HCT116 (cell line): ENCODE measurements at regions not wholly inside any gene's neighbourhood (a gene's known extent, or its start where the extent isn't known, plus 50 kb on each side); places are given as distances from the start of the nearest gene placed in this dataset.

Source experiments
- ATAC-seq: fragments of 200-7000 bp; cut with Tn5 transposase; 2 replicates; pipeline ENCODE4 v1.9.1; 2020; ENCODE audit warnings: mild to moderate bottlenecking, moderate library complexity
- BruUV-seq: library from RNA; stranded (reverse); fragments of 400-500 nt; replicated peaks from 2 replicates; lab custom pipeline; 2021; lab: Mats Ljungman, UMichigan
- CTCF ChIA-PET: fragments of 300-600 bp; sonication (Branson Sonifier 250); formaldehyde crosslinking; loops from one replicate; lab custom pipeline; 2021; ENCODE audit warnings: antibody characterized with exemption; lab: Charles Lee
- POLR2A ChIA-PET: fragments of 300-600, 350-600 bp; sonication (Branson Sonifier 250); formaldehyde crosslinking; loops from one replicate; lab custom pipeline; 2021; ENCODE audit warnings: antibody characterized with exemption; lab: Charles Lee
- RAD21 ChIA-PET, 2 experiments: fragments of 300-600 bp; sonication (Branson Sonifier 250); formaldehyde crosslinking; loops; one replicate each; lab custom pipeline; 2023; ENCODE audit warnings: low total read pairs in 2 of 2; ENCODE audit not compliant: uncharacterized antibody in 2 of 2, unreplicated experiment in 2 of 2, low non-redundant PET in 1 of 2; lab: Charles Lee
- DNase-seq: peaks from one replicate; pipeline ENCODE4 v3.0.0-alpha.2; 2010; ENCODE audit warnings: low read depth, low spot score
- H2AFZ ChIP-seq: fragments of 200-600 bp; shearing (Covaris generic), sonication (generic); 2 replicates; pipeline ENCODE4 v1.6.1; 2017; ENCODE audit warnings: low read depth, mixed run types, mixed read lengths, antibody characterized with exemption, low read length; ENCODE audit not compliant: poor library complexity, severe bottlenecking
- H3K27ac ChIP-seq: 2 replicates; pipeline ENCODE4 v1.5.1; 2012; ENCODE audit warnings: low read depth, low read length
- H3K27me3 ChIP-seq: fragments of 200-600 bp; sonication (generic); 2 replicates; pipeline ENCODE4 v1.6.1; 2016; ENCODE audit warnings: mixed run types, low read length, mixed read lengths; ENCODE audit not compliant: insufficient read depth
- H3K36me3 ChIP-seq, 2 experiments: fragments of 200-500 bp in 1 of 2; fragments of 200-600 bp in 1 of 2; sonication (Bioruptor generic) in 1 of 2; sonication (generic) in 1 of 2; 2 replicates each; pipeline versions ENCODE4 v1.5.1 to v1.6.1; 2014 to 2016; ENCODE audit warnings: low read length in 2 of 2, inconsistent platforms in 1 of 2, mixed read lengths in 1 of 2, mixed run types in 1 of 2; ENCODE audit not compliant: insufficient read depth in 2 of 2, control insufficient read depth in 1 of 2
- H3K4me1 ChIP-seq, 2 experiments: fragments of 200-600 bp in 1 of 2; sonication (generic) in 1 of 2; 2 replicates each; pipeline versions ENCODE4 v1.5.1 to v1.6.1; 2012 to 2017; ENCODE audit warnings: low read length in 2 of 2, inconsistent platforms in 1 of 2, mild to moderate bottlenecking in 1 of 2, mixed read lengths in 1 of 2, mixed run types in 1 of 2, moderate library complexity in 1 of 2; ENCODE audit not compliant: insufficient read depth in 2 of 2, control insufficient read depth in 1 of 2
- H3K4me2 ChIP-seq: fragments of 200-600 bp; sonication (generic); 2 replicates; pipeline ENCODE4 v1.6.1; 2017; ENCODE audit warnings: mixed run types, low read length, mixed read lengths
- H3K4me3 ChIP-seq, 2 experiments: fragments of 200-600 bp in 1 of 2; sonication (generic) in 1 of 2; replicated peaks in 1 of 2; 2 replicates each; pipeline ENCODE4 v1.5.1; 2011 to 2016; ENCODE audit warnings: low read length in 2 of 2, control low read depth in 1 of 2, low read depth in 1 of 2, mild to moderate bottlenecking in 1 of 2, mixed read lengths in 1 of 2, mixed run types in 1 of 2
- H3K79me2 ChIP-seq: fragments of 200-600 bp; sonication (generic); 2 replicates; pipeline ENCODE4 v1.6.1; 2017; ENCODE audit warnings: mild to moderate bottlenecking, mixed run types, low read length, moderate library complexity, mixed read lengths; ENCODE audit not compliant: insufficient read depth
- H3K9ac ChIP-seq: fragments of 200-600 bp; sonication (generic); 2 replicates; pipeline ENCODE4 v1.6.1; 2016; ENCODE audit warnings: low read length, mixed read lengths
- H3K9me2 ChIP-seq: fragments of 200-600 bp; sonication (generic), shearing (Covaris generic); 2 replicates; pipeline ENCODE4 v1.6.1; 2017; ENCODE audit warnings: mixed run types, mild to moderate bottlenecking, moderate library complexity; ENCODE audit not compliant: insufficient read depth
- H3K9me3 ChIP-seq, 2 experiments: fragments of 200-500 bp in 1 of 2; fragments of 200-600 bp in 1 of 2; sonication (Bioruptor generic) in 1 of 2; sonication (generic) in 1 of 2; 2 replicates each; pipeline ENCODE4 v1.6.1; 2014 to 2017; ENCODE audit warnings: low read length in 2 of 2, mixed read lengths in 2 of 2, inconsistent platforms in 1 of 2, low read depth in 1 of 2, mild to moderate bottlenecking in 1 of 2, mixed run types in 1 of 2, moderate library complexity in 1 of 2; ENCODE audit not compliant: control insufficient read depth in 1 of 2, insufficient read depth in 1 of 2
- H4K20me1 ChIP-seq: fragments of 200-600 bp; sonication (generic), shearing (Covaris generic); 2 replicates; pipeline ENCODE4 v1.6.1; 2017; ENCODE audit warnings: mixed run types, mild to moderate bottlenecking, moderate library complexity; ENCODE audit not compliant: insufficient read depth
- CEBPB ChIP-seq: IDR thresholded peaks from 2 replicates; pipeline ENCODE4 v1.6.1; 2012; ENCODE audit warnings: low read depth
- ELF1 ChIP-seq: IDR thresholded peaks from 2 replicates; pipeline ENCODE4 v1.6.1; 2012; ENCODE audit warnings: low read depth, borderline replicate concordance
- FOSL1 ChIP-seq: IDR thresholded peaks from 2 replicates; pipeline ENCODE4 v1.6.1; 2012; ENCODE audit warnings: low read depth
- POLR2AphosphoS5 ChIP-seq: IDR thresholded peaks from 2 replicates; pipeline ENCODE4 v1.6.1; 2011; ENCODE audit warnings: mild to moderate bottlenecking, low read depth, low read length, moderate library complexity
- RAD21 ChIP-seq: IDR thresholded peaks from 2 replicates; pipeline ENCODE4 v1.6.1; 2012; ENCODE audit warnings: low read depth, mild to moderate bottlenecking
- SP1 ChIP-seq: IDR thresholded peaks from 2 replicates; pipeline ENCODE4 v1.6.1; 2012; ENCODE audit warnings: low read depth
- SRF ChIP-seq: IDR thresholded peaks from 2 replicates; pipeline ENCODE4 v1.6.1; 2012; ENCODE audit warnings: low read depth
- ZNF274 ChIP-seq: fragments of 200-500 bp; sonication (Bioruptor generic); IDR thresholded peaks from 2 replicates; pipeline ENCODE4 v1.6.1; 2014; ENCODE audit warnings: mild to moderate bottlenecking, low read depth, low read length, inconsistent platforms
- intact Hi-C: fragments of 100-400 bp; cut with micrococcal nuclease; formaldehyde crosslinking; loops from 2 replicates; pipeline ENCODE4 v1.10.0; 2022
- TF ChIP-seq, protein P1 (sequence below), 3 experiments: fragments of 200-600 bp in 1 of 3; sonication (generic) in 1 of 3; IDR thresholded peaks in 2 of 3; conservative IDR thresholded peaks in 1 of 3; 2 replicates each; pipeline ENCODE4 v1.5.1; 2012 to 2017; ENCODE audit warnings: low read depth in 2 of 3, low read length in 2 of 3, antibody characterized with exemption in 1 of 3, borderline replicate concordance in 1 of 3, control low read depth in 1 of 3, mild to moderate bottlenecking in 1 of 3, mixed read lengths in 1 of 3, mixed run types in 1 of 3, moderate library complexity in 1 of 3; ENCODE audit not compliant: insufficient read depth in 1 of 3
- TF ChIP-seq, protein P2 (sequence below): IDR thresholded peaks from 2 replicates; pipeline ENCODE4 v1.6.1; 2011; ENCODE audit warnings: mild to moderate bottlenecking, low read length, moderate library complexity; ENCODE audit not compliant: insufficient replicate concordance; ENCODE audit errors: extremely low read depth
- TF ChIP-seq, protein P3 (sequence below): IDR thresholded peaks from 2 replicates; pipeline ENCODE4 v1.6.1; 2012

DNA sequence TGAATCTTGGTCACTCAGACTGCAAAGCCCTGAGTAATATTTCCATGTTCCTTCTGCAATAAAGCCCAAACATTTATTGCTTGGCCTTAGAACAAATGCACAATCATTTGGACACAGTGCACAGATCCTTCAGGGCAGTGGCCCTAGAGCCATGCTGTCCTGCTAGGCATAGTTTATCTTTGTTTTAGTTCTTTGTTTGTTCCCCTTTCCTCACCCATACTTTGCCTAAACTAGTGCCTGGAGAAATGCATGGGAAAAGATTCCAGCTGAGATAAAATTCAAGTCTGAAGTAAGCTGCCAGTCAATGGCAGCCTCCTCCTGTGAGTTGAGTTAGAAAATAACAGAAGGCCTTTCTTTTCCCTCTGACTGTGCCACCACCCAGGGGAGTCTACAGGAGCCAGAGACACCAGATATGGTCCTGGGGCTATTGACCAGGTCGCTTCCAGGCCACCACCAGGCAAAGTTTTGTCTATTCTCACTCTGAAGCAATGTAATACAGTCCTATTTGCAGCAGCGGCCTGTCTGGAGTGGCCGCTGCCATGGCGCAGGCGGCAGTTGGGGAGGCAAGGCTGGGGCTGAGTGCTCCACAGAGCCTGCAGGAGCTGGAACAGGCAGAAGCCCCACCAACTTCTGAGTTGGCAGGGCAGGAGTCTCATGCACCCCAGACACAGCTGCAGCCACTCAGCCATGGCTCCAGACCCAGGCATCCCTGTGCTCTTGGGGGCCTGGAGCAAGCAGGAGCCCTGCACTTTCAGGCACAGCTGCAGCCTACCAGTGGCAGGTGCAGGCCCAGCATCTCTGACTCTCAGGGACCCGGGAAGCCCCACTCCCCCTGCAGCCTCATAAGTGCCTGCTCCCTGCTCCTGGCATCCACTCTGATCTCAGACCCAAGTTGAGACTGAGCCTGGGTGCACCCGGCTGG is 258.6 kb downstream of the GPATCH2 start:
- Histone ChIP-seq H3K27ac (no peak overlapping the region), H4K20me1 (no peaks in the 10 kb centered on the region)
- no peak for ATAC-seq
- TF ChIP-seq, protein P1, sequence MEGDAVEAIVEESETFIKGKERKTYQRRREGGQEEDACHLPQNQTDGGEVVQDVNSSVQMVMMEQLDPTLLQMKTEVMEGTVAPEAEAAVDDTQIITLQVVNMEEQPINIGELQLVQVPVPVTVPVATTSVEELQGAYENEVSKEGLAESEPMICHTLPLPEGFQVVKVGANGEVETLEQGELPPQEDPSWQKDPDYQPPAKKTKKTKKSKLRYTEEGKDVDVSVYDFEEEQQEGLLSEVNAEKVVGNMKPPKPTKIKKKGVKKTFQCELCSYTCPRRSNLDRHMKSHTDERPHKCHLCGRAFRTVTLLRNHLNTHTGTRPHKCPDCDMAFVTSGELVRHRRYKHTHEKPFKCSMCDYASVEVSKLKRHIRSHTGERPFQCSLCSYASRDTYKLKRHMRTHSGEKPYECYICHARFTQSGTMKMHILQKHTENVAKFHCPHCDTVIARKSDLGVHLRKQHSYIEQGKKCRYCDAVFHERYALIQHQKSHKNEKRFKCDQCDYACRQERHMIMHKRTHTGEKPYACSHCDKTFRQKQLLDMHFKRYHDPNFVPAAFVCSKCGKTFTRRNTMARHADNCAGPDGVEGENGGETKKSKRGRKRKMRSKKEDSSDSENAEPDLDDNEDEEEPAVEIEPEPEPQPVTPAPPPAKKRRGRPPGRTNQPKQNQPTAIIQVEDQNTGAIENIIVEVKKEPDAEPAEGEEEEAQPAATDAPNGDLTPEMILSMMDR (IDR thresholded peaks at IDR 0.05 in 2 of 3, conservative IDR thresholded peaks at IDR 0.05 in 1 of 3; ENCODE audit: borderline replicate concordance in 1 of 3, insufficient read depth in 1 of 3, low read depth in 2 of 3, low read length in 2 of 3) = no peak
- TF ChIP-seq CEBPB (no peak), POLR2AphosphoS5 (no peak), FOSL1 (no peak), SRF (no peak), ELF1 (no peak), SP1 (no peak), RAD21 (no peak), ZNF274 (no peak)
- TF ChIP-seq, protein P2, sequence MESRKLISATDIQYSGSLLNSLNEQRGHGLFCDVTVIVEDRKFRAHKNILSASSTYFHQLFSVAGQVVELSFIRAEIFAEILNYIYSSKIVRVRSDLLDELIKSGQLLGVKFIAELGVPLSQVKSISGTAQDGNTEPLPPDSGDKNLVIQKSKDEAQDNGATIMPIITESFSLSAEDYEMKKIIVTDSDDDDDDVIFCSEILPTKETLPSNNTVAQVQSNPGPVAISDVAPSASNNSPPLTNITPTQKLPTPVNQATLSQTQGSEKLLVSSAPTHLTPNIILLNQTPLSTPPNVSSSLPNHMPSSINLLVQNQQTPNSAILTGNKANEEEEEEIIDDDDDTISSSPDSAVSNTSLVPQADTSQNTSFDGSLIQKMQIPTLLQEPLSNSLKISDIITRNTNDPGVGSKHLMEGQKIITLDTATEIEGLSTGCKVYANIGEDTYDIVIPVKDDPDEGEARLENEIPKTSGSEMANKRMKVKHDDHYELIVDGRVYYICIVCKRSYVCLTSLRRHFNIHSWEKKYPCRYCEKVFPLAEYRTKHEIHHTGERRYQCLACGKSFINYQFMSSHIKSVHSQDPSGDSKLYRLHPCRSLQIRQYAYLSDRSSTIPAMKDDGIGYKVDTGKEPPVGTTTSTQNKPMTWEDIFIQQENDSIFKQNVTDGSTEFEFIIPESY = no peak
- TF ChIP-seq, protein P3, sequence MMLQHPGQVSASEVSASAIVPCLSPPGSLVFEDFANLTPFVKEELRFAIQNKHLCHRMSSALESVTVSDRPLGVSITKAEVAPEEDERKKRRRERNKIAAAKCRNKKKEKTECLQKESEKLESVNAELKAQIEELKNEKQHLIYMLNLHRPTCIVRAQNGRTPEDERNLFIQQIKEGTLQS = no peak
- TF ChIP-seq, all 23 proteins: peak for 0
- Histone ChIP-seq H2AFZ (no peak overlapping the region), H3K4me3 (no peak overlapping the region), H3K27me3 (no peaks in the 10 kb centered on the region), H3K79me2 (no peaks in the 10 kb centered on the region), H3K36me3 (no peaks in the 10 kb centered on the region), H3K4me1 (no peaks in the 10 kb centered on the region), H3K9me2 (no peaks in the 10 kb centered on the region), H3K9ac (no peak overlapping the region), H3K9me3 (no peaks in the 10 kb centered on the region), H3K4me2 (no peak overlapping the region)
- ChIA-PET CTCF (no interaction called here), RAD21 (no interaction called here), POLR2A (no interaction called here)
- no TSS peak for BruUV-seq
- no peak for DNase-seq
- intact Hi-C loops = no loop called here
